DOHH2 (cell line): ENCODE measurements at regions not wholly inside any gene's neighbourhood (a gene's known extent, or its start where the extent isn't known, plus 50 kb on each side); places are given as distances from the start of the nearest gene placed in this dataset.

Experiments
- CTCF ChIP-seq: fragments of 200-600 bp; sonication (generic); IDR thresholded peaks from one replicate; pipeline ENCODE4 v1.5.1; 2014; ENCODE audit warnings: antibody characterized with exemption, mild to moderate bottlenecking, low read depth, low read length; ENCODE audit not compliant: poor library complexity, severe bottlenecking
- EZH2phosphoT487 ChIP-seq: fragments of 200-600 bp; sonication (generic); IDR thresholded peaks from 2 replicates; pipeline ENCODE4 v1.6.1; 2017; ENCODE audit warnings: borderline replicate concordance, mild to moderate bottlenecking, antibody characterized with exemption, low read length, moderate library complexity, mixed read lengths

GRCh38 chr2:176565641-176566323, 296.5 kb downstream of the MTX2 start:
- TF ChIP-seq CTCF (no peak), EZH2phosphoT487 (no peak)
